ENCODE measurements at regions not wholly inside any gene's neighbourhood (a gene's known extent, or its start where the extent isn't known, plus 50 kb on each side); places are given as distances from the start of the nearest gene placed in this dataset.
"Not testable (repeated sequence)": the region's sequence is repeated elsewhere in the genome, so short reads cannot be mapped to it uniquely, and the experiment has no call there.

DNA sequence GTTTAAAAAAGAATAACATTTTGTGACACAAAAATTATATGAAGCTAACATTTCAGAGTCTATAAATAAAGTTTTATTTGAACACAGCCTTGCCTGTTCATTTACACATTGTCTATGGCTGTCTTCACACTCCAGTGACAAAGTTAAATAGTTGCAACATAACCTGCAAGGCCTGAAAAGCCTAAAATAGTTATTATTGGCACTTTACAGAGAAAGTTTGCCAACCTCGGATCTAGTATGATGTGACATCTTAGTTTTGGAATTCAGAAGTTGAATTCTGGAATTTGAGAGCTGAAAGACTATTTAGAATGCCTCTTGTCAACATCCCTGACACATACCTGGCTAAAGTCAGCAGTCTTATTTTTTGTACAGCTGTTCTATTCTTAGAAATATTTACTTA, 68.3 kb downstream of the DYRK2 start:
- no peak for DNase-seq

GRCh38 chr12:67719303-67719702, 70.8 kb downstream of the DYRK2 start:
- not testable (repeated sequence) for DNase-seq

- DNase-seq = peak; percentile 48
Measured at GRCh38 chr12:67720351-67720856, 71.9 kb downstream of the DYRK2 start.

DNA sequence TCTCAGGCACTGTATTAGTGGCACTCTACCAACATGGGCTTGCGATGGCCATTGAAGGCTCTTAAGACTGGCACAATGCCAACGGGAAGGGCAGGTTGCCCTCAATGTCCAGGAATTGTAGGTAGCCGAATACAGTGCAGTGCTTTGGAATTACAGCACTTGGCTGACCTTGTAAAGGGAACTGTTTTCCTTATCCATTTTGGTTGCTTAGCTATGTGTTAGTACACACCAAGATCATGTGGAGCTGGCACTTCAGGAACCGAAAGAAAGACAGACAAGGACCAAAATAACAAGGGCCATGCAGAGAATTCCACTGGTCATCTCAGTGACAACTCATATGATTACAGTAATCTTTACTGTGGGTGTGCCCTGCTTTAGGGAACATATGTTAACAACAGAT, 72.7 kb downstream of the DYRK2 start:
- no peak for DNase-seq

GRCh38 chr12:67722296-67722695, 73.8 kb downstream of the DYRK2 start:
- DNase-seq = no peak

DNA sequence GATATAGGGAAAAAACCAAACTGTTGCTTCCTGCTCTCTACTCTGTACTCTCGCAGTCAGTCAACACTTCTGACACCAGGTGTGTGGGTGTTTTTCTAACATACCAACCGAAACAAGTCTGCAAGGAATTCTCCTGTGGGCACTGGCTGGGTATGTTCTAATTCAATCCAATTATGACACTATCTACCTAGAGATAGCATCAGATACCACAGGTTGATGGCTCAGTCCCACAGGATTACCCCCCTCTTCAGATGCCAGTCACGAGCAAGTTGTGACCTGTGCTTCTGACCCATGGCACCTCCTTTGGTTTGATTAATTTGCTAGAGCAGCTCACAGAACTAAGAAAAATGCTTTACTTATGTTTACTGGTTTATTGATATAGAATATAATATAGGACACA, 78.3 kb downstream of the DYRK2 start:
- no peak for DNase-seq

DNA sequence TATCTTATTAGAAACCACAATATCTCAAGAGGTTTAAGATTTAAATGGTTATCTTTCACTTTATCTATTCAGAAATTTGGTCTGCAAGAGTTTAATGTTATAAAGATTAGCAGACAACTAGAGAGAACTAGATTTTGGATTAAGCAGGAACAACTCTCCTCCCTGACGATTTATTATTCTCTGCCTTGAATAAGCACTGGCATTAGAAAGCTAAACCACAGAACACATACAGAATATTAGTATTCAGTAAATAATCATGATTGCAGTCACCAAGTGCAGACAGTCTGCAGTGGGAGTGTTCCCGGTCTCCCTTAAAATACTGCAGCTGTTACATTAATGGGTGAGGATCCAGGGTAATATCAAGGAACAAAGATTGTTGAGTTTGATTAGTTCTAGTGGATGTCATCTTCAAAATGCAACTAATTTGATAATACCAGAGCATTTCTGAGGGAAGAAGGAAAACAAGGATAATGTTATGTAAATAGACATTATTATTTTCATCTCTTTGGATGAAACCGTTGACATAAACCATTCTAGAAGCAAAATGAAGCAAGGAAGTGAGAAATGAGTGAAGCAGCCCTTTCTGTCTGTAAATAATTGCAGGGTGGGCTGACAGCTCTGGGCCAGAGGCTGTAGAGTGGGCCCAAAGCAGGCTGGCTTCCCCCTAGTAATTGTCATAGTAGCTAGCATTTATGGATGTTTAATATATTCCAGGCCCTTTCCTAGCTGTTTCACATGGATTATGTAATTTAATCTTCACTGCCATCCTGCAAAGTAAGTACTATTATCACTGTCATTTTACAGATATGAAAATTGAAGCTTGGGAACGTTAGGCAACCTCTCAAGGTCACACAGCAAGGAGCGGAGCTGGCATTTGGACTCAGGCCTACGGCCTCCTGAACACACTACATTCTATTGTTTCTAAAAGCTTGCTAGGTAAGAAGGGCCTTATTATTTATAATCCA, 79.4 kb downstream of the DYRK2 start:
- no peak for DNase-seq

DNA sequence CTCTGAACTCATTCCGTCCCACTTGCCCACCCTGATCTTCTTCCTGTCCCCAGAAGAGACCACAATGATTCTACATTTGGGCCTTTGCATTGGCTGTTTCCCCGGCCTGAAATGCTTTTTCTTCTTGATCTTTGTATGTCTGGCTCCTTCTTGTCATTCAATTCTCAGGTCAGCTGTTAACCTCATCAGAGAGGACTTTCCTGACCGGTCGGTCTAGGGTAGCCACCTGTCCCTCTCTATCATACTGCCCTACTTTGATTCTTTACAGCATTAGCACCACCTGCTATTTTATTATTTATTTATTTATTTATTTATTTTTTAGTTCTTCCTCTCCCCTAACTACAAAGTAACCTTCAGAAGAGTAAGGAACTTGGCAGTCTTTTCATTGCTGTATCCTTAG, 84.3 kb downstream of the DYRK2 start:
- no peak for DNase-seq

DNA sequence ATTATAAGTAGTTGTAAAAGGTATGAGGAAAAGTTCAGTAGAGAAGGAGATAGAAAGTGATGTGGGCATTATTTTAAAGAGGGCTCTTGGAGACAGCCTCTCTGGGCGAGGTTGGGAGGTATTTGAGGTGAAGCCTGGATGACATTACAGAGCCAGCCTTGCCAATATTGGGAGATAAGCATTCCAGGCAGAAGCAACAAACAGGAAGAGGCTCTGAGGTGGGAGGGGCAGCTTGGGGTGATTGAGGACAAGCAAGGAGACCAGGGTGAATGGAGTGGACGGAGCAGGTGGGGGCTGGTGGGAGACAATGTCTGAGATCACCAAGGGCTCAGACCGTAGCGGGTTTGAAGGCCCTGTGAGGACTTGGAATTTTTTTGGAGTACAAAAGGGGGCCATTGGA, 87.3 kb downstream of the DYRK2 start:
- no peak for DNase-seq

- no peak for DNase-seq
Measured at GRCh38 chr12:67740711-67741110, 92.2 kb downstream of the DYRK2 start.

DNA sequence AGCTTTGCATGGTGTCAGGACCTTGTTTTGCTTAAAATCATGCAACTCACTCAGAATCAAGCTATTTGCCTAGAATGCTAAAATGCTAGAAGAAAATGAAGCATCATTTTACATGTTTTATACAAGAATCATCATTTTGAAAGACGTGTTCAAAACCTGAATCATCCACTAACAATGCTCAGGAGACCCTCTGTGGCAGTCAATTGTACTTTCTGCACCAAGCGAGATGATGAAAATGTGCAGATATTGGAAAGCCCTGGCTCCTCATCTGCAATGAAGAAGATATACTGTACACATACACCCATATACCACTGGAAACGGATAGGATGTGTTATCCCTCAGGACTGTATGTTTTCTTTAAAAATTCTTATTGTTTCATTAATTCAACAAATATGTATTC, 92.7 kb downstream of the DYRK2 start:
- DNase-seq = no peak

GRCh38 chr12:67742461-67742860, 93.9 kb downstream of the DYRK2 start:
- DNase-seq = no peak

GRCh38 chr12:67747869-67748742, 99.6 kb downstream of the DYRK2 start:
- no peak for DNase-seq

DNA sequence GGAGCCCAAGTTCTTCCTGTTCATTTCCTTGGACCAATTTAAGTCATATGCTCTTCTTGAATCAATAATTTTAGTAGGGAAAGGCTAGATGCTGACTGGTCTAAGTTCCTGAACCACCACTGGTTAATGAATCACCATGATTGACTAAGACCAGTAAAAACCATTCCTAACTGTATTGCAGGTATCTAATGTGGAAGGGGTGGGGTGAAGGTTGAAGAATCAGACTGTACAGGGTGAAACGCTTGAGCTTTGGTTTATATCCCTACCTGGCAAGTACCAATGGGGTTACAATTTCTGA, 100.1 kb downstream of the DYRK2 start:
- DNase-seq = no peak

DNA sequence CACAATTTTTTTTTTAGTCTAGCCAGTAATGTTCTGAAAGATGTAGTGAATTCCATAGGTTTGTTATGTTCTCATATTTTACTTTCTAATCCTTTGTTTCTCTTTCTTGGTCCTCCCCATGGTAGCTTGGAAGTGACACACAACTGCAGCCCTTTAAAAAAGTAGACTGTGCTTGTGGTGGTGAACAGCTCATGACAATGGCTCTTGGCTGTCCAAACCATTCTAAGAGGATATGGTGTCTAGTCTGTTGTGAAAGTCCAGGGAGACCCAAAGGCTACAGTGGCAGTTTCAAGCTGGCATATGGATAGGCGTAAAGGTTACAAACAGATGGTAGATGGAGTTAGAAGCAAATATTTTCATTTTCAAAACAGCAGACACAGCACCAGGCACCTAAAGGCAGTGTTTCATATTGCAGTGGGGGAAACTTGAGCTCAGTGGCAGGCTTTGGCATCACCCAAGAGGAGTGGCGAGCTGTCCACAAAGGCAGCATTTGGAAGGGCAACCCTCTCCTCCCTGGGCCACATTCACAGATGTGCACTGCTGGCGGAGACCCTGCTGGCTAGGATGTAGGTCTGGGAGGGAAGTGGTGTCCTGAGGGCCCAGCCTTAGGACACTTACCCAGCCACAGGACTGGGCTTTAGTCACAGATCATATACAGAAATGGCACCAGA, 102.1 kb downstream of the DYRK2 start:
- DNase-seq = no peak

DNA sequence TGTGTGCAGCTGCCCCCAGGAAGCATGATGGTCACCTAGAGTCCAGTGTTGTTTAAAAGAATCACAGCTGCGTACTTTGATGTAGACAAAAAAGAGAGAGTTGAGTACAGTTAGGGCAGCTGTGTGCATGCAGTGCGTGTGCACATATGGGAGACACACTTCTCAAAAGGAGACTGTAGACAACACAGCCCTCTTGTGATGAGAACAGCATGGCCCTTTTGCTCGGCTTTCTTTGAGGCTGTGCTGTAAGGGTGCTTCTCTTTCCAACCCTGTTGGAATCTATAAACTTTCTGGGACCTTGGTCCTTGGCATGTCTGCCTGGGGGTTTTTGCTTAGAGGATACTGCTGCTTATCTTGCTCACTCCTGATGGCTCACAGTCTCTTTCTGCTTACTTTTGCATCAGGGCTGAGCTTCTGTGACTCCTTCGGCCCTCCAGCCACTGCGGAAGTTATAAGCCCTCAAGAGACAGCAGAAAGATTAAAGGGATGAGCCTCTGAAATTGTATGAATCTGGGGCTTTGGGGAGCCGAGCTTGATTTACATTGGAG, 102.9 kb downstream of the DYRK2 start:
- DNase-seq = no peak

GRCh38 chr12:67752226-67752732, 103.7 kb downstream of the DYRK2 start:
- no peak for DNase-seq

DNA sequence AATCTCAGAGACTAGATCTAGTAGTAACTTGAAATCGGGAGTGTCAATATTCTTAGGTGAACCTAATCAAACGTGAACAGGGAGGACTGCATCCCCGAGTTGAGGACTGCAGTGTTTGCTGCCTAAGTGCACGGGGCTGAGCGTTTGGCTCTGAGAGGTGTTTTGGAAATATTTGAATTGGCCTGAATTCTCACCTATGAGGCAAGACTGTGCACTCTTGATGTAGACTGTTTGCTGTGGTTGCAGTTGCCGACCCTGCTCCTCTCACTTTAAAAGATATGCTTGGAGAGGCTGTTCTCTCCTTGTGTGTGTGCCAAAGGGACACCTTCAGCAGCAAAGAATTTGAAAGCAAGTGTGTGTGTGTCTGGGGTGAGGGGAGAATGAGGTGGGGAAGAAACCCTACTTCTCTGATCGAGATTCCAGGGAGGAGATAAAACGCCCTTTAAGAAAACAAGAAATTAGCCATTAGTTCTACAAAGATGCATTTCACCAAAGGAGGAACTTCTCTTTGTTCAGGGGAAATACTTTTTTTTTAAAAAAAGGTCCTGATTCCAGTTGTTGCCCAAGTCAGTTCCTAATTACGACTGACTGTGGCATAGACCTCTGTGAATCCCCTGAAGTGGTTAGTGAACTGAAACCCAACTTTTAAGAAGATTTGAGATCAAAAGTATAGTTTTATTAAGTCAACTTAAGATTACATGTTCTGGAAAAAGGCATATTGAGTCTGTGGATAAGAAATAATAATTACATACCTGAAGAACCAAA, 106.6 kb downstream of the DYRK2 start:
- no peak for DNase-seq

DNA sequence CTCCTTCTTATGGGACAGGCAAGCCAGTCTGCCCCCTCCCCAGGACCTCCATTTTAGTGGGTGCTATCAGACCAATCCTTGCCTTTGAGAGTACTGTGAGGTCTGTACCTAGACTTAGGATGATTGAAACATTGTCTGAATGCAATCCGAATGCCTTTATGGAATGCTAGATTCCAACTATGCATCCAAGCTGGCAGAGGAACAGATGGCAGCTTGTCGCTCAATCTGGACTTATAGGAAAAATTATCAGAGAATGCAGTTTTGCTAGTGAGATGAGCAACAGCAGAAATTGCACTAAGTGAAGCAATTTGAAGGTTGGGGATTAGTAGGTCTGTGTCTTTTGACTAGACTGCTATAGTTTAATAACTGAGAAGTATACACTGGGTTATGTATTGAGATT, 109.1 kb downstream of the DYRK2 start:
- no peak for DNase-seq

DNA sequence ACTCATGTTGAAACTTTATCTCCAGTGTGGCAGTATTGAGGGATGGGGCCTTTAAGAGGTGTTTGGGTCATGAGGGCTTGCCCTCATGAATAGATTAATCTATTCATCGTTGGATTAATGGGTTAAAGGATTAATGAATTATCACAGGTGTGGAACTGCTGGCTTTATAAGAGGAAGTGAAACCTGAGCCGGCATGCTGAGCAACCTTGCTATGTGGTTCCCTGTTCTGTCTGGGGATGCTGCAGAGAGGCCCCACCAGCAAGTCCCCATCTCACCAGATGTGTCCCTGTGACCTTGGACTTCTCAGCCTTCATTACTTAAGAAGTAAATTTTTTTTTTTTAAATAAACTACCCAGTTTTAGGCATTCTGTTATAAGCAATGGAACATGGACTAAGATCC, 109.6 kb downstream of the DYRK2 start:
- DNase-seq = no peak

DNA sequence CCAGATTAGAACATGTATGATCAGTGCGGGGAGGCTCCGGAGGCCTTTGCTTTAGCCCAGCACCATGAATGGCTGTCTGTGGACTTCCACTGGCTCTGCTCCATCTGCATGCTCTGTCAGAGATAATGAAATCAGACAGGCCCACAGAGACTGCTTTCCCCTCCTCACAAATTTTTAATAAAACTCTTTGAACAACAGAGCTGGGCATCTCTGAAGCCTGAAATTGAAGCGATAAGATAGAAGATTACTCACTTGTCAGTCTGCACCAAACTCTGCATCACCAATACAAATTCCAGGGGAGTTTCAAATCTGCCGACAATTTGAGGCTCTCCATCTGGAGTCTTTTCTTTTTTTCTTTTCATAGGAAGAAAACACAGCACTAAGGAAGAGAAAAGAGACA, 110.0 kb downstream of the DYRK2 start:
- no peak for DNase-seq
